Endodermal cell (in vitro differentiated cells): ENCODE measurements at regions not wholly inside any gene's neighbourhood (a gene's known extent, or its start where the extent isn't known, plus 50 kb on each side); places are given as distances from the start of the nearest gene placed in this dataset.

Experiments
- DNase-seq: peaks from one replicate; pipeline ENCODE4 v3.0.0-alpha.2; 2017
- H3K27ac ChIP-seq: 2 replicates; pipeline ENCODE4 v1.5.1; 2013; ENCODE audit warnings: mild to moderate bottlenecking, low read depth, low read length, moderate library complexity
- H3K27me3 ChIP-seq: 2 replicates; pipeline ENCODE4 v1.6.1; 2013; ENCODE audit warnings: mild to moderate bottlenecking, low read length, moderate library complexity; ENCODE audit not compliant: insufficient read depth, control insufficient read depth, poor library complexity, severe bottlenecking
- H3K36me3 ChIP-seq: 2 replicates; pipeline ENCODE4 v1.7.0; 2013; ENCODE audit warnings: mild to moderate bottlenecking, low read length, moderate library complexity; ENCODE audit not compliant: control insufficient read depth, insufficient read depth
- H3K4me1 ChIP-seq: one replicate; pipeline ENCODE4 v1.7.0; 2013; ENCODE audit warnings: low read length; ENCODE audit not compliant: control insufficient read depth, insufficient read depth
- H3K4me3 ChIP-seq: 2 replicates; pipeline ENCODE4 v1.5.1; 2013; ENCODE audit warnings: mild to moderate bottlenecking, low read length, moderate library complexity
- H3K9ac ChIP-seq: 2 replicates; pipeline ENCODE4 v1.6.1; 2013; ENCODE audit warnings: mild to moderate bottlenecking, low read length, moderate library complexity; ENCODE audit not compliant: poor library complexity, severe bottlenecking; ENCODE audit errors: extremely low read depth
- H3K9me3 ChIP-seq: 2 replicates; pipeline ENCODE4 v1.6.1; 2013; ENCODE audit warnings: mild to moderate bottlenecking, low read length, moderate library complexity; ENCODE audit not compliant: control insufficient read depth
- H3K27ac Mint-ChIP-seq: 2 replicates; pipeline ENCODE4 v1.8.0; 2020; ENCODE audit warnings: mixed read lengths
- H3K27me3 Mint-ChIP-seq: 2 replicates; pipeline ENCODE4 v1.8.0; 2021; ENCODE audit warnings: mild to moderate bottlenecking, mixed read lengths; ENCODE audit not compliant: insufficient read depth
- H3K36me3 Mint-ChIP-seq: 2 replicates; pipeline ENCODE4 v1.8.0; 2020; ENCODE audit warnings: low read depth, mixed read lengths
- H3K4me1 Mint-ChIP-seq: 2 replicates; pipeline ENCODE4 v1.8.0; 2020; ENCODE audit warnings: mixed read lengths
- H3K4me3 Mint-ChIP-seq: 2 replicates; pipeline ENCODE4 v1.8.0; 2020; ENCODE audit warnings: mild to moderate bottlenecking, moderate library complexity, mixed read lengths
- H3K9me3 Mint-ChIP-seq: 2 replicates; pipeline ENCODE4 v1.8.0; 2020; ENCODE audit warnings: mild to moderate bottlenecking, mixed read lengths
- CTCF ChIP-seq: fragments of 200-600 bp; sonication (generic); conservative IDR thresholded peaks from 2 replicates; pipeline ENCODE4 v1.5.0; 2021; ENCODE audit warnings: antibody characterized with exemption, mild to moderate bottlenecking
- WGBS, 2 experiments: methylation state at CpG; one replicate each; pipeline versions ENCODE4 v1.1.5 to v1.1.7; 2013; ENCODE audit warnings: missing lambda C conversion rate in 2 of 2, mixed read lengths in 1 of 2; ENCODE audit not compliant: insufficient coverage in 1 of 2, insufficient read length in 1 of 2; 5-methylcytosine and 5-hydroxymethylcytosine counted together

GRCh38 chrX:33970028-33970967 is 161.8 kb downstream of the FAM47A start:
- WGBS, 2 experiments = 90% methylated on average over 3 of the region's 3 CpGs; no CpG with 5 or more reads in 1 of the 2 experiments
- no peak for DNase-seq
- no peak for TF ChIP-seq CTCF
- H3K27me3 ChIP-seq = no peaks in the 10 kb centered on the region
- H3K27me3 Mint-ChIP-seq = no peaks in the 10 kb centered on the region
- H3K4me1 Mint-ChIP-seq = no peaks in the 10 kb centered on the region
- no peaks in the 10 kb centered on the region for H3K4me1 ChIP-seq
- H3K27ac ChIP-seq = no peak overlapping the region
- H3K9me3 ChIP-seq = no peaks in the 10 kb centered on the region
- no peak overlapping the region for H3K9ac ChIP-seq
- no peak overlapping the region for H3K4me3 ChIP-seq
- H3K4me3 Mint-ChIP-seq = no peak overlapping the region
- no peaks in the 10 kb centered on the region for H3K36me3 ChIP-seq
- no peak overlapping the region for H3K27ac Mint-ChIP-seq
- no peaks in the 10 kb centered on the region for H3K36me3 Mint-ChIP-seq
- H3K9me3 Mint-ChIP-seq = no peaks in the 10 kb centered on the region

GRCh38 chrX:33969105-33969504 is 163.0 kb downstream of the FAM47A start:
- peaks cover 3% of the 10 kb centered on the region for H3K9me3 Mint-ChIP-seq
- H3K9ac ChIP-seq = no peak overlapping the region
- H3K4me1 ChIP-seq = no peaks in the 10 kb centered on the region
- H3K4me3 ChIP-seq = no peak overlapping the region
- no peak overlapping the region for H3K4me3 Mint-ChIP-seq
- TF ChIP-seq CTCF = no peak
- H3K27ac Mint-ChIP-seq = no peak overlapping the region
- no peak for DNase-seq
- H3K27me3 Mint-ChIP-seq = no peaks in the 10 kb centered on the region
- no peaks in the 10 kb centered on the region for H3K36me3 ChIP-seq
- WGBS, 2 experiments = 83% methylated on average over 1 of the region's 1 CpG; no CpG with 5 or more reads in 1 of the 2 experiments
- H3K36me3 Mint-ChIP-seq = no peaks in the 10 kb centered on the region
- no peaks in the 10 kb centered on the region for H3K9me3 ChIP-seq
- no peaks in the 10 kb centered on the region for H3K27me3 ChIP-seq
- no peaks in the 10 kb centered on the region for H3K4me1 Mint-ChIP-seq
- no peak overlapping the region for H3K27ac ChIP-seq

GRCh38 chrX:33968611-33969010 is 163.5 kb downstream of the FAM47A start:
- no peaks in the 10 kb centered on the region for H3K36me3 ChIP-seq
- Mint-ChIP-seq H3K36me3 (no peaks in the 10 kb centered on the region), H3K4me3 (no peak overlapping the region), H3K4me1 (no peaks in the 10 kb centered on the region), H3K27ac (no peak overlapping the region), H3K9me3 (peaks cover 3% of the 10 kb centered on the region), H3K27me3 (no peaks in the 10 kb centered on the region)
- 80% methylated on average over 4 of the region's 4 CpGs; no CpG with 5 or more reads in 1 of the 2 experiments for WGBS, 2 experiments
- H3K27ac ChIP-seq = no peak overlapping the region
- H3K9ac ChIP-seq = no peak overlapping the region
- TF ChIP-seq CTCF = no peak
- H3K4me3 ChIP-seq = no peak overlapping the region
- H3K4me1 ChIP-seq = no peaks in the 10 kb centered on the region
- no peaks in the 10 kb centered on the region for H3K27me3 ChIP-seq
- H3K9me3 ChIP-seq = no peaks in the 10 kb centered on the region
- DNase-seq = no peak
